Liver (tissue), 8 donors: ENCODE measurements at regions not wholly inside any gene's neighbourhood (a gene's known extent, or its start where the extent isn't known, plus 50 kb on each side); places are given as distances from the start of the nearest gene placed in this dataset.

Experiments
- DNase-seq: peaks from one replicate; pipeline ENCODE4 v3.0.0-alpha.2; 2017; ENCODE audit warnings: low spot score
- H3K27ac ChIP-seq, 2 donors: one replicate each; pipeline ENCODE4 v1.7.0; 2013; ENCODE audit warnings: inconsistent platforms in 2 of 2, low read length in 2 of 2, control low read depth in 1 of 2, low read depth in 1 of 2, mild to moderate bottlenecking in 1 of 2
- H3K27me3 ChIP-seq, 4 donors: one replicate each; pipeline versions ENCODE4 v1.6.1 to v1.7.0; 2013; ENCODE audit warnings: low read length in 3 of 4, inconsistent platforms in 1 of 4, mild to moderate bottlenecking in 1 of 4, moderate library complexity in 1 of 4; ENCODE audit not compliant: control insufficient read depth in 4 of 4, insufficient read depth in 4 of 4
- H3K36me3 ChIP-seq, 4 donors: one replicate each; pipeline versions ENCODE4 v1.6.1 to v1.7.0; 2013; ENCODE audit warnings: low read length in 3 of 4, mild to moderate bottlenecking in 3 of 4, low read depth in 1 of 4, moderate library complexity in 1 of 4; ENCODE audit not compliant: control insufficient read depth in 4 of 4, insufficient read depth in 3 of 4
- H3K4me1 ChIP-seq, 4 donors: one replicate each; pipeline versions ENCODE4 v1.6.1 to v1.7.0; 2013; ENCODE audit warnings: low read length in 3 of 4, mild to moderate bottlenecking in 3 of 4, moderate library complexity in 1 of 4; ENCODE audit not compliant: control insufficient read depth in 4 of 4, insufficient read depth in 4 of 4
- H3K4me3 ChIP-seq, 3 donors: one replicate each; pipeline versions ENCODE4 v1.6.1 to v1.7.0; 2013; ENCODE audit warnings: low read length in 3 of 3, control low read depth in 1 of 3, low read depth in 1 of 3, mild to moderate bottlenecking in 1 of 3
- H3K9ac ChIP-seq, 2 donors: one replicate each; pipeline ENCODE4 v1.7.0; 2013; ENCODE audit warnings: low read length in 2 of 2, mild to moderate bottlenecking in 2 of 2, moderate library complexity in 2 of 2, control low read depth in 1 of 2, low read depth in 1 of 2
- H3K9me3 ChIP-seq, 4 donors: one replicate each; pipeline versions ENCODE4 v1.6.1 to v1.7.0; 2013; ENCODE audit warnings: low read length in 3 of 4; ENCODE audit not compliant: control insufficient read depth in 4 of 4
- ATF3 ChIP-seq: IDR thresholded peaks from 2 replicates; pipeline ENCODE4 v1.6.1; 2016; ENCODE audit warnings: antibody characterized with exemption
- CTCF ChIP-seq: fragments of 150-350 bp; IDR thresholded peaks from 2 replicates; pipeline ENCODE4 v1.5.1; 2017; ENCODE audit warnings: improper control_type of control experiment, low read depth, low read length; ENCODE audit not compliant: missing input control
- EGR1 ChIP-seq, 2 donors: IDR thresholded peaks; 2 replicates each; pipeline ENCODE4 v1.6.1; 2016 to 2018; ENCODE audit warnings: antibody characterized with exemption in 2 of 2, low read depth in 2 of 2
- FOXA1 ChIP-seq: IDR thresholded peaks from 2 replicates; pipeline ENCODE4 v1.6.1; 2016; ENCODE audit warnings: antibody characterized with exemption
- FOXA2 ChIP-seq: IDR thresholded peaks from 2 replicates; pipeline ENCODE4 v1.6.1; 2016; ENCODE audit warnings: antibody characterized with exemption
- GABPA ChIP-seq, 2 donors: IDR thresholded peaks in 1 of 2; conservative IDR thresholded peaks in 1 of 2; 2 replicates each; pipeline ENCODE4 v1.6.1; 2016; ENCODE audit warnings: antibody characterized with exemption in 2 of 2, mild to moderate bottlenecking in 1 of 2, moderate library complexity in 1 of 2
- HNF4A ChIP-seq, 2 donors: conservative IDR thresholded peaks; 2 replicates each; pipeline ENCODE4 v1.6.1; 2016; ENCODE audit warnings: antibody characterized with exemption in 2 of 2, mild to moderate bottlenecking in 2 of 2
- HNF4G ChIP-seq: IDR thresholded peaks from 2 replicates; pipeline ENCODE4 v1.6.1; 2016; ENCODE audit warnings: antibody characterized with exemption
- JUND ChIP-seq, 2 donors: IDR thresholded peaks; 2 replicates each; pipeline ENCODE4 v1.6.1; 2016; ENCODE audit warnings: antibody characterized with exemption in 2 of 2
- MAX ChIP-seq: IDR thresholded peaks from 2 replicates; pipeline ENCODE4 v1.6.1; 2016; ENCODE audit warnings: antibody characterized with exemption
- RAD21 ChIP-seq, 2 donors: IDR thresholded peaks; 2 replicates each; pipeline ENCODE4 v1.6.1; 2016; ENCODE audit warnings: antibody characterized with exemption in 2 of 2, mild to moderate bottlenecking in 2 of 2
- REST ChIP-seq: IDR thresholded peaks from 2 replicates; pipeline ENCODE4 v1.6.1; 2016; ENCODE audit warnings: antibody characterized with exemption, mild to moderate bottlenecking
- RXRA ChIP-seq, 2 donors: IDR thresholded peaks; 2 replicates each; pipeline ENCODE4 v1.6.1; 2017 to 2018; ENCODE audit warnings: antibody characterized with exemption in 2 of 2, mild to moderate bottlenecking in 1 of 2
- SP1 ChIP-seq: IDR thresholded peaks from 2 replicates; pipeline ENCODE4 v1.6.1; 2018; ENCODE audit warnings: antibody characterized with exemption, mild to moderate bottlenecking
- TAF1 ChIP-seq: conservative IDR thresholded peaks from 2 replicates; pipeline ENCODE4 v1.6.1; 2016; ENCODE audit warnings: antibody characterized with exemption, mild to moderate bottlenecking
- YY1 ChIP-seq: IDR thresholded peaks from 2 replicates; pipeline ENCODE4 v1.6.1; 2016; ENCODE audit warnings: antibody characterized with exemption, mild to moderate bottlenecking
- ZBTB33 ChIP-seq: IDR thresholded peaks from 2 replicates; pipeline ENCODE4 v1.6.1; 2016; ENCODE audit warnings: antibody characterized with exemption
- WGBS: extraction: QIAGEN DNeasy Blood & Tissue Kit; methylation state at CpG from one replicate; pipeline ENCODE4 v1.1.7; 2013; 5-methylcytosine and 5-hydroxymethylcytosine counted together
- donor health status: healthy.
- donor health status: healthy.
- donor health status: healthy.
- donor health status: healthy.
- donor health status: healthy.

GRCh38 chr15:96766366-96766765 is 435.9 kb downstream of the NR2F2 start:
- H3K9ac ChIP-seq: no peak overlapping the region
- no peaks in the 10 kb centered on the region for H3K36me3 ChIP-seq
- DNase-seq: no peak
- H3K27ac ChIP-seq: no peak overlapping the region
- peaks cover 0 to 5% (median 0%) of the 10 kb centered on the region in 4 donors for H3K27me3 ChIP-seq
- H3K4me3 ChIP-seq: no peak overlapping the region
- no peaks in the 10 kb centered on the region for H3K4me1 ChIP-seq
- 78% methylated on average over 4 of the region's 4 CpGs for WGBS
- H3K9me3 ChIP-seq: no peaks in the 10 kb centered on the region
- TF ChIP-seq GABPA (IDR thresholded peaks at IDR 0.05 in 1 of 2, conservative IDR thresholded peaks at IDR 0.05 in 1 of 2) (no peak), RXRA (IDR thresholded peaks at IDR 0.05) (no peak), HNF4G (no peak), YY1 (no peak), ATF3 (no peak), SP1 (no peak), FOXA2 (no peak), RAD21 (IDR thresholded peaks at IDR 0.05) (no peak), EGR1 (IDR thresholded peaks at IDR 0.05; ENCODE audit: low read depth in 2 of 2) (no peak), TAF1 (no peak)

- TF ChIP-seq TAF1: no peak
- TF ChIP-seq JUND (IDR thresholded peaks at IDR 0.05): no peak
- no peak for TF ChIP-seq RXRA (IDR thresholded peaks at IDR 0.05)
- no peak for TF ChIP-seq ATF3
- no peak for TF ChIP-seq ZBTB33
- no peak for TF ChIP-seq HNF4G
- TF ChIP-seq SP1: no peak
- no peak for TF ChIP-seq FOXA2
- no peak for TF ChIP-seq MAX
- DNase-seq: no peak
- WGBS: 64% methylated on average over 10 of the region's 10 CpGs
- Histone ChIP-seq H3K4me1 (no peaks in the 10 kb centered on the region), H3K4me3 (no peak overlapping the region), H3K9me3 (no peaks in the 10 kb centered on the region), H3K27ac (no peak overlapping the region), H3K36me3 (no peaks in the 10 kb centered on the region), H3K27me3 (peaks cover 0 to 5% (median 0%) of the 10 kb centered on the region in 4 donors), H3K9ac (no peak overlapping the region)
Measured at GRCh38 chr15:96767703-96768434, 437.4 kb downstream of the NR2F2 start.

- DNase-seq: no peak
- no peak overlapping the region for H3K27ac ChIP-seq
- peaks cover 0 to 5% (median 0%) of the 10 kb centered on the region in 4 donors for H3K27me3 ChIP-seq
- H3K9me3 ChIP-seq: no peaks in the 10 kb centered on the region
- 46% methylated on average over 5 of the region's 5 CpGs for WGBS
- no peak overlapping the region for H3K9ac ChIP-seq
- no peaks in the 10 kb centered on the region for H3K4me1 ChIP-seq
- no peaks in the 10 kb centered on the region for H3K36me3 ChIP-seq
- H3K4me3 ChIP-seq: no peak overlapping the region
- TF ChIP-seq JUND (IDR thresholded peaks at IDR 0.05) (no peak), EGR1 (IDR thresholded peaks at IDR 0.05; ENCODE audit: low read depth in 2 of 2) (no peak), CTCF (no peak), SP1 (no peak), FOXA2 (no peak), HNF4G (no peak), GABPA (IDR thresholded peaks at IDR 0.05 in 1 of 2, conservative IDR thresholded peaks at IDR 0.05 in 1 of 2) (no peak), TAF1 (no peak), HNF4A (conservative IDR thresholded peaks at IDR 0.05) (no peak), YY1 (no peak), FOXA1 (no peak), RAD21 (IDR thresholded peaks at IDR 0.05) (no peak), REST (no peak), ATF3 (no peak), RXRA (IDR thresholded peaks at IDR 0.05) (no peak), MAX (no peak)
Measured at GRCh38 chr15:96768435-96768789, 437.9 kb downstream of the NR2F2 start.
